Loucy (cell line): ENCODE measurements at regions not wholly inside any gene's neighbourhood (a gene's known extent, or its start where the extent isn't known, plus 50 kb on each side); places are given as distances from the start of the nearest gene placed in this dataset.

Experiments used
- H2AFZ ChIP-seq: fragments of 200-600 bp; sonication (generic); 2 replicates; pipeline ENCODE4 v1.6.0; 2016; ENCODE audit warnings: antibody characterized with exemption, mild to moderate bottlenecking, low read length, moderate library complexity
- H3F3A ChIP-seq: fragments of 200-600 bp; 2 replicates; pipeline ENCODE4 v1.6.0; 2016; ENCODE audit warnings: antibody characterized with exemption, low read depth, mild to moderate bottlenecking
- H3K27me3 ChIP-seq: fragments of 200-600 bp; sonication (generic); 2 replicates; pipeline ENCODE4 v1.6.1; 2014; ENCODE audit warnings: low read length, mild to moderate bottlenecking; ENCODE audit not compliant: insufficient read depth, poor library complexity, severe bottlenecking
- H3K36me3 ChIP-seq: fragments of 200-600 bp; sonication (generic); 2 replicates; pipeline ENCODE4 v1.6.1; 2016; ENCODE audit warnings: low read length; ENCODE audit not compliant: insufficient read depth
- H3K4me1 ChIP-seq: fragments of 200-600 bp; sonication (generic); 2 replicates; pipeline ENCODE4 v1.5.1; 2014; ENCODE audit warnings: low read length, mild to moderate bottlenecking; ENCODE audit not compliant: insufficient read depth, poor library complexity, severe bottlenecking
- H3K4me2 ChIP-seq: fragments of 200-600 bp; sonication (generic); 2 replicates; pipeline ENCODE4 v1.6.0; 2014; ENCODE audit warnings: antibody characterized with exemption, low read length, low read depth, mild to moderate bottlenecking; ENCODE audit not compliant: poor library complexity, severe bottlenecking
- H3K4me3 ChIP-seq: fragments of 200-600 bp; sonication (generic); 2 replicates; pipeline ENCODE4 v1.5.1; 2014; ENCODE audit warnings: low read length, mild to moderate bottlenecking, mixed read lengths; ENCODE audit not compliant: poor library complexity, severe bottlenecking
- H3K79me2 ChIP-seq: fragments of 200-600 bp; sonication (generic); 2 replicates; pipeline ENCODE4 v1.6.1; 2014; ENCODE audit warnings: low read length; ENCODE audit not compliant: insufficient read depth
- H3K9ac ChIP-seq: fragments of 200-600 bp; sonication (generic); 2 replicates; pipeline ENCODE4 v1.6.0; 2014; ENCODE audit warnings: mild to moderate bottlenecking, low read depth, low read length, moderate library complexity; ENCODE audit not compliant: poor library complexity, severe bottlenecking
- H3K9me2 ChIP-seq: fragments of 200-600 bp; sonication (generic); replicated peaks from 2 replicates; pipeline ENCODE4 v1.6.1; 2016; ENCODE audit warnings: low read depth, low read length, mixed read lengths
- H3K9me3 ChIP-seq: fragments of 200-600 bp; sonication (generic); 2 replicates; pipeline ENCODE4 v1.6.1; 2014; ENCODE audit warnings: mild to moderate bottlenecking, antibody characterized with exemption, low read length, low read depth; ENCODE audit not compliant: insufficient read depth
- H4K20me1 ChIP-seq: fragments of 200-600 bp; sonication (generic); 2 replicates; pipeline ENCODE4 v1.6.0; 2014; ENCODE audit warnings: antibody characterized with exemption, low read length, mild to moderate bottlenecking; ENCODE audit not compliant: insufficient read depth, poor library complexity, severe bottlenecking
- EZH2phosphoT487 ChIP-seq: fragments of 200-600 bp; IDR thresholded peaks from 2 replicates; pipeline ENCODE4 v1.6.1; 2018; ENCODE audit warnings: antibody characterized with exemption, mild to moderate bottlenecking, moderate library complexity, borderline replicate concordance
- TF ChIP-seq, protein P1 (sequence below): fragments of 200-600 bp; sonication (generic); conservative IDR thresholded peaks from 2 replicates; pipeline ENCODE4 v1.5.1; 2014; ENCODE audit warnings: mild to moderate bottlenecking, antibody characterized with exemption, low read length

DNA sequence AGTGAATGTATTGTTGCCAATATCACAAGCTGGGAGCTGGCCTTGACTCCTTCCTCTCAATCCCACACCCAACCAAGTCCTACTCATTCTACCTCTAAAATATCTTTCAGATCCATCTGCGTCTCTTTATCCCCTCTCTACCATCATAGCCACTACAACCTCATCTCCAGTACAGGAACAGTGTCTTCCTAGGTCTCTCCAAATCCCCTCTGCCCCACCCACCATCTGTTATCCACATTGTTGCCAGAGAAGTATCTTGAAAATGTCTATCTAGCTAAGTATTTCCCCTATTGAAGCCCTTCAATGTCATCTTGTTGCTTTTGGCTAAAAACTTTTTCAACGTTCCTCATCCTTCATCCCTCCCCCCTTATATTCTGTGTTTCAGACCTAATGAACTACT, 244.7 kb downstream of the C12orf75 start:
- H3K4me3 ChIP-seq = no peak overlapping the region
- TF ChIP-seq, protein P1, sequence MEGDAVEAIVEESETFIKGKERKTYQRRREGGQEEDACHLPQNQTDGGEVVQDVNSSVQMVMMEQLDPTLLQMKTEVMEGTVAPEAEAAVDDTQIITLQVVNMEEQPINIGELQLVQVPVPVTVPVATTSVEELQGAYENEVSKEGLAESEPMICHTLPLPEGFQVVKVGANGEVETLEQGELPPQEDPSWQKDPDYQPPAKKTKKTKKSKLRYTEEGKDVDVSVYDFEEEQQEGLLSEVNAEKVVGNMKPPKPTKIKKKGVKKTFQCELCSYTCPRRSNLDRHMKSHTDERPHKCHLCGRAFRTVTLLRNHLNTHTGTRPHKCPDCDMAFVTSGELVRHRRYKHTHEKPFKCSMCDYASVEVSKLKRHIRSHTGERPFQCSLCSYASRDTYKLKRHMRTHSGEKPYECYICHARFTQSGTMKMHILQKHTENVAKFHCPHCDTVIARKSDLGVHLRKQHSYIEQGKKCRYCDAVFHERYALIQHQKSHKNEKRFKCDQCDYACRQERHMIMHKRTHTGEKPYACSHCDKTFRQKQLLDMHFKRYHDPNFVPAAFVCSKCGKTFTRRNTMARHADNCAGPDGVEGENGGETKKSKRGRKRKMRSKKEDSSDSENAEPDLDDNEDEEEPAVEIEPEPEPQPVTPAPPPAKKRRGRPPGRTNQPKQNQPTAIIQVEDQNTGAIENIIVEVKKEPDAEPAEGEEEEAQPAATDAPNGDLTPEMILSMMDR = no peak
- no peak for TF ChIP-seq EZH2phosphoT487
- no peaks in the 10 kb centered on the region for H3K27me3 ChIP-seq
- no peaks in the 10 kb centered on the region for H3K79me2 ChIP-seq
- H3K9me3 ChIP-seq = no peaks in the 10 kb centered on the region
- H3K4me2 ChIP-seq = no peak overlapping the region
- H3K4me1 ChIP-seq = peaks cover 10% of the 10 kb centered on the region
- H3K36me3 ChIP-seq = no peaks in the 10 kb centered on the region
- no peaks in the 10 kb centered on the region for H3F3A ChIP-seq
- H2AFZ ChIP-seq = no peak overlapping the region
- no peak overlapping the region for H3K9ac ChIP-seq
- no peaks in the 10 kb centered on the region for H4K20me1 ChIP-seq
- H3K9me2 ChIP-seq = no peaks in the 10 kb centered on the region

DNA sequence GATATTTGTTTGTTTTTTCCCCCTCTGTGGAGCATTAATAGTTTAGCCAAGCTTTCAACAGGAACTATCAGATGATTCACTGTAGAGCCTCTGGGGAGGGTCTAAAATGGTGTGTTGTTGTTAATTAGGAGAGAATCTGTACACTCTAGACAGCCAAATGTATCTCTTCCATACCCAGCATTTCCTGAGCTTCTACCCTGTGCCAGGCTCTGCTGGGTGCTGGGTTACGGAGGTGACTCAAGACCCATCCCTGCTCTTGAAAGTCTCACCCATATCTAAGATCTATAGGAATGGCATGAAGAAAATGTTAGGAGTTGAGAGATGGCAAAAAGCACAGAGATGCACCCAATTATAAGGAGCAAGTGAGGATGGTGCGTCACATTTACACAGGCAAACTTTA, 245.8 kb downstream of the C12orf75 start:
- H3F3A ChIP-seq = no peaks in the 10 kb centered on the region
- TF ChIP-seq, protein P1 = no peak
- no peak for TF ChIP-seq EZH2phosphoT487
- peaks cover 3% of the 10 kb centered on the region for H3K4me1 ChIP-seq
- no peaks in the 10 kb centered on the region for H3K9me3 ChIP-seq
- H3K9me2 ChIP-seq = no peaks in the 10 kb centered on the region
- H3K79me2 ChIP-seq = no peaks in the 10 kb centered on the region
- H4K20me1 ChIP-seq = no peaks in the 10 kb centered on the region
- H3K4me2 ChIP-seq = no peak overlapping the region
- H2AFZ ChIP-seq = no peak overlapping the region
- H3K27me3 ChIP-seq = no peaks in the 10 kb centered on the region
- no peaks in the 10 kb centered on the region for H3K36me3 ChIP-seq
- H3K9ac ChIP-seq = no peak overlapping the region
- no peak overlapping the region for H3K4me3 ChIP-seq

DNA sequence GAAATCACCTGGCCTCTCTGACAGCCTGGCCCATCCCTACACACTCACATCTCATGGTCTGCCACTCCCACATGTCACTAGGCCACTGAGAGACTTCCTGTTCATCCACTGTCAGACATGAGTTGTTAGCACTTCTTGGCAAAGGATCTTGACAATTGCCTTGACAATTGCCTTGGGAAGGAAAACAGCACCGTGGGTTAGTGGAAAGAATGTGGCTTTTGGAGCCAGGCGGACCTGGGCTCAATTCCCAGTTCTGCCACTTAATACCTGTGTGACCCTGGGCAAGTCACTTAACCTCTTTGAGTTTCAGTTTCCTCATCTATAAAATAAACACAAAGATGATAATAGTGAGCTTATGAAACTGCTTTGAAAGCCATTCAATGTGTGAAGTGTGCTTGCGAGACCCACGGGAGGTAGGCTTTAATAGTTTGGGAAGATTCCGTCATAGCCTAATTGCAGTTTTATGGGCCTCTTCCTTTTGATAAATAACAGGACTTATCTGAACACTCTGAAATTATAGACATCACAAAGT, 250.4 kb downstream of the C12orf75 start:
- no peaks in the 10 kb centered on the region for H3K9me2 ChIP-seq
- H3K4me2 ChIP-seq = no peak overlapping the region
- H4K20me1 ChIP-seq = no peaks in the 10 kb centered on the region
- no peaks in the 10 kb centered on the region for H3K27me3 ChIP-seq
- no peaks in the 10 kb centered on the region for H3K79me2 ChIP-seq
- H2AFZ ChIP-seq = no peak overlapping the region
- H3K36me3 ChIP-seq = no peaks in the 10 kb centered on the region
- H3K9ac ChIP-seq = no peak overlapping the region
- H3K4me3 ChIP-seq = no peak overlapping the region
- no peaks in the 10 kb centered on the region for H3F3A ChIP-seq
- H3K4me1 ChIP-seq = no peaks in the 10 kb centered on the region
- TF ChIP-seq, protein P1 = no peak
- TF ChIP-seq EZH2phosphoT487 = no peak
- H3K9me3 ChIP-seq = no peaks in the 10 kb centered on the region
